Type B pancreatic cell (in vitro differentiated cells): ENCODE measurements at regions not wholly inside any gene's neighbourhood (a gene's known extent, or its start where the extent isn't known, plus 50 kb on each side); places are given as distances from the start of the nearest gene placed in this dataset.

Experiments
- DNase-seq: peaks from one replicate; pipeline ENCODE4 v3.0.0; 2021; ENCODE audit warnings: mixed read lengths; ENCODE audit not compliant: unreplicated experiment; ENCODE audit errors: extremely low spot score
- H3K27ac Mint-ChIP-seq: 2 replicates; pipeline ENCODE4 v1.8.0; 2021; ENCODE audit warnings: mild to moderate bottlenecking, mixed read lengths
- H3K27me3 Mint-ChIP-seq: 2 replicates; pipeline ENCODE4 v1.8.0; 2021; ENCODE audit warnings: mixed read lengths
- H3K36me3 Mint-ChIP-seq: 2 replicates; pipeline ENCODE4 v1.8.0; 2021; ENCODE audit warnings: mixed read lengths
- H3K4me1 Mint-ChIP-seq: one replicate; pipeline ENCODE4 v1.8.0; 2021; ENCODE audit warnings: mixed read lengths; ENCODE audit not compliant: unreplicated experiment
- H3K4me3 Mint-ChIP-seq: 2 replicates; pipeline ENCODE4 v1.8.0; 2021; ENCODE audit warnings: mild to moderate bottlenecking, mixed read lengths
- H3K9me3 Mint-ChIP-seq: 2 replicates; pipeline ENCODE4 v1.8.0; 2021; ENCODE audit warnings: mixed read lengths
- TF ChIP-seq, protein P1 (sequence below): fragments of 200-600 bp; sonication (generic); conservative IDR thresholded peaks from 2 replicates; pipeline ENCODE4 v1.5.0; 2021; ENCODE audit warnings: antibody characterized with exemption, mild to moderate bottlenecking

DNA sequence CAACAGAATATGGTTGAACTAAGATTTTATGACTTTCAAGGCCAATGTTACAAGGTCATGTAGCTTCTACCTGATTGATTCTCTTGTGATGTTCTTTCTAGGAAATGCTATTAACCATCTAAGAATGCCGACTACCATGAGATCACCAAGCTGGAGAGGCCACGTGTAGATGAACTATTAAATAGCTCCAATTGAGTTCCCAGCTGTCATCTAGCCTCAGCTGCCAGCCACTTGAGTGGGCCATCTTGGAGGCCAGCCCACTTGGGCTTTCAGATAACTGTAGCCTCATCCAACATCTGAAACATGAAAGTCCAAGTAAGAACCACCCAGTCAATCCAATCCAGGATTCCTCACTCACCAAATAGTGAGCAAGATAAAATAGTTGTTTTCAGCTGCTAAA, 376.9 kb upstream of the TMEFF2 start:
- no peaks in the 10 kb centered on the region for H3K4me1 Mint-ChIP-seq
- H3K27ac Mint-ChIP-seq = no peak overlapping the region
- H3K36me3 Mint-ChIP-seq = no peaks in the 10 kb centered on the region
- TF ChIP-seq, protein P1, sequence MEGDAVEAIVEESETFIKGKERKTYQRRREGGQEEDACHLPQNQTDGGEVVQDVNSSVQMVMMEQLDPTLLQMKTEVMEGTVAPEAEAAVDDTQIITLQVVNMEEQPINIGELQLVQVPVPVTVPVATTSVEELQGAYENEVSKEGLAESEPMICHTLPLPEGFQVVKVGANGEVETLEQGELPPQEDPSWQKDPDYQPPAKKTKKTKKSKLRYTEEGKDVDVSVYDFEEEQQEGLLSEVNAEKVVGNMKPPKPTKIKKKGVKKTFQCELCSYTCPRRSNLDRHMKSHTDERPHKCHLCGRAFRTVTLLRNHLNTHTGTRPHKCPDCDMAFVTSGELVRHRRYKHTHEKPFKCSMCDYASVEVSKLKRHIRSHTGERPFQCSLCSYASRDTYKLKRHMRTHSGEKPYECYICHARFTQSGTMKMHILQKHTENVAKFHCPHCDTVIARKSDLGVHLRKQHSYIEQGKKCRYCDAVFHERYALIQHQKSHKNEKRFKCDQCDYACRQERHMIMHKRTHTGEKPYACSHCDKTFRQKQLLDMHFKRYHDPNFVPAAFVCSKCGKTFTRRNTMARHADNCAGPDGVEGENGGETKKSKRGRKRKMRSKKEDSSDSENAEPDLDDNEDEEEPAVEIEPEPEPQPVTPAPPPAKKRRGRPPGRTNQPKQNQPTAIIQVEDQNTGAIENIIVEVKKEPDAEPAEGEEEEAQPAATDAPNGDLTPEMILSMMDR = no peak
- no peaks in the 10 kb centered on the region for H3K9me3 Mint-ChIP-seq
- no peak overlapping the region for H3K4me3 Mint-ChIP-seq
- no peaks in the 10 kb centered on the region for H3K27me3 Mint-ChIP-seq
- no peak for DNase-seq

DNA sequence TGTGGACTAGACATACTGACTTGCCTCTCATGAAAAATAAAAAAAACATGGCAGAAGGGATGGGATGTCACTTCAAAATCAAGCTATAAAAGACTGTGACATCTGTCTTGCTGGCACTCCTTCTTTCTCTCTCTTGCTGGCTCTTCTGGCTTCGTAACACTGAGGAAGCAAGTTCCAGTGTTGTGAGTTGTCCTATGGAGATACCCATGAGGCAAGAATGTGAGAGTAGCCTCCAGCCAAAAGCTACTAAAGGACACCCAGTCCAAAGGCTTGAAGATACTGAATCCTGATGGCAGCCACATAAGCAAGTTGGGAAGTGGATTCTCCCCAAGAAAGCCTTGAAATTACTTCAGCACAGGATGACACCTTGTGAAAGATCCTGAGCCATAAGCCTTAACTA, 376.1 kb upstream of the TMEFF2 start:
- no peak overlapping the region for H3K27ac Mint-ChIP-seq
- no peak for DNase-seq
- H3K27me3 Mint-ChIP-seq = no peaks in the 10 kb centered on the region
- TF ChIP-seq, protein P1 = no peak
- H3K9me3 Mint-ChIP-seq = no peaks in the 10 kb centered on the region
- no peaks in the 10 kb centered on the region for H3K4me1 Mint-ChIP-seq
- H3K4me3 Mint-ChIP-seq = no peak overlapping the region
- no peaks in the 10 kb centered on the region for H3K36me3 Mint-ChIP-seq

DNA sequence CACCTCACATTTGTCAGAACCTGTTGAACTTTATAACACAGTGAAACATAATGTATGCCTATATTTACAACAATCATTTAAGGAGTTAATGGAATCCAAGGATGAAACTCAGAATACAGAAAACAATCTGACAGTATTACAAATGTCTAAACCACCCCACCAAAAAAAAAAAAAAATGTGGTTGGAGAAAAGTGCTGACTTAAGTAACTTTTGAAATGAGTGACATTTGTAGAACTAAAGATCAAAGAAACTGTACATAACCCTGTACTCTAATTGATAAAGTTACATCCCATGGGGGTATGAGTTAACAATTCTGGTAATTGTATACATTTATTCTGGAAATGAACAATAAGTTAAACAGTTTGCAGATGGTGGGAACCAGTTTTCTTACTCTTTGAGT, 372.1 kb upstream of the TMEFF2 start:
- Mint-ChIP-seq H3K4me1 (no peaks in the 10 kb centered on the region), H3K36me3 (no peaks in the 10 kb centered on the region), H3K9me3 (no peaks in the 10 kb centered on the region), H3K27me3 (no peaks in the 10 kb centered on the region), H3K27ac (no peak overlapping the region), H3K4me3 (no peak overlapping the region)
- DNase-seq = no peak
- TF ChIP-seq, protein P1 = no peak

DNA sequence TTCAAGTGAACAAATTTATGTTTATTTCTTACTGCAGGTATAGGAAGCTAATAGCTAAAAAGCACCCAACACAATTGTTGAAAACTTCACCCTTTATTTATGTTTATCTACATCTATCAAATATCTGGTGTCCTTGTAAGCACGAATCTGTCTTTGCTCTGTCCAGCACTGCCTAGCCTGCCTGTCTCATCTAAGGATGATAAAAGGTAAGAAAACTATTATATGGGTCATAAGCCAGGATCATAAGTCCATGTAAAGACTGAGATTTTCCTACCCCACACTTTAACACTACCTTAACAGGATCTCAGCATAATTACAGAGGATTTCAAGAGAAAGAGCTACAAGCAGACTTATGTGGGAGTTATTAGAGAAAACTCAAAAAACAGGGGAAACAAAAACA, 365.6 kb upstream of the TMEFF2 start:
- no peaks in the 10 kb centered on the region for H3K9me3 Mint-ChIP-seq
- no peaks in the 10 kb centered on the region for H3K4me1 Mint-ChIP-seq
- H3K27ac Mint-ChIP-seq = no peak overlapping the region
- TF ChIP-seq, protein P1 = no peak
- no peak overlapping the region for H3K4me3 Mint-ChIP-seq
- no peaks in the 10 kb centered on the region for H3K36me3 Mint-ChIP-seq
- DNase-seq = no peak
- no peaks in the 10 kb centered on the region for H3K27me3 Mint-ChIP-seq

GRCh38 chr2:192559587-192559986, 364.9 kb upstream of the TMEFF2 start:
- no peaks in the 10 kb centered on the region for H3K9me3 Mint-ChIP-seq
- no peaks in the 10 kb centered on the region for H3K36me3 Mint-ChIP-seq
- TF ChIP-seq, protein P1 = no peak
- no peak for DNase-seq
- H3K4me1 Mint-ChIP-seq = no peaks in the 10 kb centered on the region
- H3K27me3 Mint-ChIP-seq = no peaks in the 10 kb centered on the region
- no peak overlapping the region for H3K4me3 Mint-ChIP-seq
- no peak overlapping the region for H3K27ac Mint-ChIP-seq

GRCh38 chr2:192558637-192559036, 363.9 kb upstream of the TMEFF2 start:
- Mint-ChIP-seq H3K4me1 (no peaks in the 10 kb centered on the region), H3K27ac (no peak overlapping the region), H3K36me3 (no peaks in the 10 kb centered on the region), H3K27me3 (no peaks in the 10 kb centered on the region), H3K9me3 (no peaks in the 10 kb centered on the region), H3K4me3 (no peak overlapping the region)
- DNase-seq = no peak
- TF ChIP-seq, protein P1 = no peak
